ENCODE measurements at regions not wholly inside any gene's neighbourhood (a gene's known extent, or its start where the extent isn't known, plus 50 kb on each side); places are given as distances from the start of the nearest gene placed in this dataset.

DNA sequence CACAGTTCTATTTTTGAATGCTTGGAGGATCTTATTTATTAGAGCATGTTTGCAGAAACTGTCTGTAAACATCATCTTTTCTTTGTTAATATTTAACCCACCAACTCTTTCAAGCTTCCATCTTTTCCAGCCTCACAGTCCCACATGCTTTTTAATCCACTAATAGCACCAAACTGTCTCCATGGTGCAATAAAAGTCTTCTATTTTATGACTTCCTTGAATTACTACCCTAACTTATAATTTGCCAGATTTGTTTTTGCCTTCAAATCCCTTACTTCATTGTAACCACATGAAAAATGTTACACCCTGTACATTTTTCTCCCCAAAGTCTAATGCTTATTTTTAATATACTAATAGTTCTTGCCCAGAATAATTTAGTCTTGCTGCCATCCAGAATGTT lies 792.6 kb downstream of the PLCL1 start:
- intact Hi-C loops (cut with micrococcal nuclease; ENCODE audit: unreplicated experiment), result no loop called here
- H3K4me1 ChIP-seq (ENCODE audit: insufficient read depth, low read length, poor library complexity, severe bottlenecking), result peaks cover 5% of the 10 kb centered on the region
- no peak for DNase-seq (ENCODE audit: low spot score)
- BruUV-seq (replicated peaks), result no TSS peak
- H3K27me3 ChIP-seq (replicated peaks; ENCODE audit: insufficient read depth, low read depth, low read length, poor library complexity), result peaks cover 10% of the 10 kb centered on the region
- ChIA-PET CTCF (no interaction called here), POLR2A (ENCODE audit: low non-redundant PET) (no interaction called here)
- no peak overlapping the region for H3K4me3 ChIP-seq (ENCODE audit: low read depth, low read length, poor library complexity, severe bottlenecking)
- H3K36me3 ChIP-seq (ENCODE audit: insufficient read depth, low read length, poor library complexity, severe bottlenecking), result no peaks in the 10 kb centered on the region
- TF ChIP-seq, protein P1, sequence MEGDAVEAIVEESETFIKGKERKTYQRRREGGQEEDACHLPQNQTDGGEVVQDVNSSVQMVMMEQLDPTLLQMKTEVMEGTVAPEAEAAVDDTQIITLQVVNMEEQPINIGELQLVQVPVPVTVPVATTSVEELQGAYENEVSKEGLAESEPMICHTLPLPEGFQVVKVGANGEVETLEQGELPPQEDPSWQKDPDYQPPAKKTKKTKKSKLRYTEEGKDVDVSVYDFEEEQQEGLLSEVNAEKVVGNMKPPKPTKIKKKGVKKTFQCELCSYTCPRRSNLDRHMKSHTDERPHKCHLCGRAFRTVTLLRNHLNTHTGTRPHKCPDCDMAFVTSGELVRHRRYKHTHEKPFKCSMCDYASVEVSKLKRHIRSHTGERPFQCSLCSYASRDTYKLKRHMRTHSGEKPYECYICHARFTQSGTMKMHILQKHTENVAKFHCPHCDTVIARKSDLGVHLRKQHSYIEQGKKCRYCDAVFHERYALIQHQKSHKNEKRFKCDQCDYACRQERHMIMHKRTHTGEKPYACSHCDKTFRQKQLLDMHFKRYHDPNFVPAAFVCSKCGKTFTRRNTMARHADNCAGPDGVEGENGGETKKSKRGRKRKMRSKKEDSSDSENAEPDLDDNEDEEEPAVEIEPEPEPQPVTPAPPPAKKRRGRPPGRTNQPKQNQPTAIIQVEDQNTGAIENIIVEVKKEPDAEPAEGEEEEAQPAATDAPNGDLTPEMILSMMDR (conservative IDR thresholded peaks at IDR 0.05; ENCODE audit: low read depth, low read length), result no peak
- no peak for TF ChIP-seq EZH2 (IDR thresholded peaks at IDR 0.05; ENCODE audit: borderline replicate concordance, low read depth, low read length, poor library complexity, severe bottlenecking)
- no peak overlapping the region for H3K27ac ChIP-seq (ENCODE audit: low read depth, low read length, poor library complexity, severe bottlenecking)
- H3K9me3 ChIP-seq (ENCODE audit: low read depth, low read length, poor library complexity, severe bottlenecking), result no peaks in the 10 kb centered on the region

DNA sequence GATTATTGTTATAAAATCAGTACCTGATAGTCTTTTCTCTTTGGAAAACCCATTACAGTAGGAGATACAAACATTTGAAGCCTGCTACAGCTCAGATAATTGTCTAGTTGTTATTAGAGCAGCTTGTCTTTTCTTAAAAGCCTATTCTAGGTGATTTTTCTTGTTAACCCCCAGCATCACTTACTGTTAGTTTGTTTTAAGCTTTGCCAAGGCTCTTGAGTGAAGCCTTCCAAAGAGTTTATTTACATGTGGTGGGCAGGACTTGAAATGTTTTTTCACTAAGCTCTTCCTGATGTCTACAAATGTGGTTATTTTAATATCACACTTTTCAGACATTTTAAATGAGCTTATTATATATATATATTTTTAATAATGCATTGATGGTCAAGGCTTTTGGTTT lies 791.3 kb downstream of the PLCL1 start:
- TF ChIP-seq, protein P1 (conservative IDR thresholded peaks at IDR 0.05; ENCODE audit: low read depth, low read length), result no peak
- no peak for TF ChIP-seq EZH2 (IDR thresholded peaks at IDR 0.05; ENCODE audit: borderline replicate concordance, low read depth, low read length, poor library complexity, severe bottlenecking)
- DNase-seq (ENCODE audit: low spot score), result no peak
- intact Hi-C loops (cut with micrococcal nuclease; ENCODE audit: unreplicated experiment), result no loop called here
- no TSS peak for BruUV-seq (replicated peaks)
- Histone ChIP-seq H3K27me3 (replicated peaks; ENCODE audit: insufficient read depth, low read depth, low read length, poor library complexity) (peaks cover 6% of the 10 kb centered on the region), H3K4me1 (ENCODE audit: insufficient read depth, low read length, poor library complexity, severe bottlenecking) (peaks cover 5% of the 10 kb centered on the region), H3K27ac (ENCODE audit: low read depth, low read length, poor library complexity, severe bottlenecking) (no peak overlapping the region), H3K9me3 (ENCODE audit: low read depth, low read length, poor library complexity, severe bottlenecking) (no peaks in the 10 kb centered on the region), H3K36me3 (ENCODE audit: insufficient read depth, low read length, poor library complexity, severe bottlenecking) (no peaks in the 10 kb centered on the region), H3K4me3 (ENCODE audit: low read depth, low read length, poor library complexity, severe bottlenecking) (no peak overlapping the region)
- POLR2A ChIA-PET (ENCODE audit: low non-redundant PET), result no interaction called here
- CTCF ChIA-PET, result no interaction called here

DNA sequence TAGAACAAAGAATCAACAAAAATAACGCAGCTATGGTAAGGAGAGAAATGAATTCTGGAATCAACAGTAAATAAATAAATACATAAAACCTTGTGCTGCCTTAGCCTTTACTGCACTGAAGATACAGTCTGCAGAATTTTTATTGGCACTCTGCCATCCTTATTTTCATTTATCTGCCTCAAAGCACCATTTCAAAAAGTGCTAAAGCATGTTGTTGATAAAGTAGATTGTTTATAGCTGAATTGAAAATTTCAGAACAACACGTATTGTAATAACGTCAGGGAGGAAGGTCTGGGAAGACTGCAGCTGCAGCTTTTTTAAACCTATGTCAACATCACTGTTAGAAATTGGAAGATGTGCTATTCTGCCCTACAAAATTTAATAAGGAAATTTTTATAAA lies 787.2 kb downstream of the PLCL1 start:
- no peak overlapping the region for H3K27ac ChIP-seq (ENCODE audit: low read depth, low read length, poor library complexity, severe bottlenecking)
- TF ChIP-seq EZH2 (IDR thresholded peaks at IDR 0.05; ENCODE audit: borderline replicate concordance, low read depth, low read length, poor library complexity, severe bottlenecking), result no peak
- TF ChIP-seq, protein P1 (conservative IDR thresholded peaks at IDR 0.05; ENCODE audit: low read depth, low read length), result no peak
- BruUV-seq (replicated peaks), result no TSS peak
- no peak for DNase-seq (ENCODE audit: low spot score)
- H3K9me3 ChIP-seq (ENCODE audit: low read depth, low read length, poor library complexity, severe bottlenecking), result no peaks in the 10 kb centered on the region
- no peak overlapping the region for H3K4me3 ChIP-seq (ENCODE audit: low read depth, low read length, poor library complexity, severe bottlenecking)
- ChIA-PET POLR2A (ENCODE audit: low non-redundant PET) (no interaction called here), CTCF (no interaction called here)
- H3K27me3 ChIP-seq (replicated peaks; ENCODE audit: insufficient read depth, low read depth, low read length, poor library complexity), result no peaks in the 10 kb centered on the region
- intact Hi-C loops (cut with micrococcal nuclease; ENCODE audit: unreplicated experiment), result no loop called here
- H3K4me1 ChIP-seq (ENCODE audit: insufficient read depth, low read length, poor library complexity, severe bottlenecking), result no peaks in the 10 kb centered on the region
- no peaks in the 10 kb centered on the region for H3K36me3 ChIP-seq (ENCODE audit: insufficient read depth, low read length, poor library complexity, severe bottlenecking)

All from A673 (cell line).